PFSK-1 (cell line): ENCODE measurements at regions not wholly inside any gene's neighbourhood (a gene's known extent, or its start where the extent isn't known, plus 50 kb on each side); places are given as distances from the start of the nearest gene placed in this dataset.

Experiments
- FOXP2 ChIP-seq: optimal IDR thresholded peaks from 2 replicates; pipeline ENCODE3; 2011; ENCODE audit warnings: borderline replicate concordance, control low read depth, inconsistent platforms; ENCODE audit not compliant: insufficient read depth; ENCODE audit errors: extremely low read length, extremely low read depth
- POLR2AphosphoS5 ChIP-seq: IDR thresholded peaks from 2 replicates; pipeline ENCODE4 v1.6.1; 2012; ENCODE audit warnings: low read depth, mild to moderate bottlenecking, control low read depth, low read length, moderate library complexity
- REST ChIP-seq, 2 experiments: IDR thresholded peaks; 2 replicates each; pipeline versions ENCODE4 v1.6.1 to v1.8.0; 2011 to 2012; ENCODE audit warnings: low read depth in 2 of 2, low read length in 2 of 2, control low read depth in 1 of 2, inconsistent platforms in 1 of 2, mild to moderate bottlenecking in 1 of 2, moderate library complexity in 1 of 2; ENCODE audit not compliant: insufficient read depth in 1 of 2
- SIN3A ChIP-seq: IDR thresholded peaks from 2 replicates; pipeline ENCODE4 v1.6.1; 2012; ENCODE audit warnings: mild to moderate bottlenecking, low read length, moderate library complexity, borderline replicate concordance; ENCODE audit not compliant: insufficient read depth
- TAF1 ChIP-seq: IDR thresholded peaks from 2 replicates; pipeline ENCODE4 v1.6.1; 2012; ENCODE audit warnings: low read length, control low read depth, borderline replicate concordance; ENCODE audit not compliant: insufficient read depth

DNA sequence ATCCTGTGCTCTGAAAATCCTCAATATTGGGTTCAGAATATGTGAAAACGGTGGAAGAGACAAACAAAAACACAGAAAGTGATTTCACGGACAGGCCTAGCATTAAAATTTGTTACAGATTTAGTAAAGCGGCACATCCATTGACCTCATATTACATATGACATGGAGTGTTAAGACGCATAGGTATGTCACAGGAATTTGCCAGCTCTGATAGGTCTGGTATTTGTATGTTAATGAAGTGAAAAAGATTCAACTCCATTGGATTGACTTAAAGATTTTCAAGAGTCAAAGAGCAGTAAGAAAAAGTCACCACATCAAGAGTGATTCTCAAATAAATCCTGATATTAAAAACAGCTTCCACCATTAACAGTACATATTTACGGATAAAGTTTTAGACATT is 396.5 kb upstream of the SEMA6A start:
- TF ChIP-seq POLR2AphosphoS5 (no peak), SIN3A (no peak), FOXP2 (no peak), REST (IDR thresholded peaks at IDR 0.05; ENCODE audit: insufficient read depth in 1 of 2, low read depth in 2 of 2, low read length in 2 of 2) (no peak), TAF1 (no peak)

GRCh38 chr5:116970318-116970717 is 395.7 kb upstream of the SEMA6A start:
- TF ChIP-seq FOXP2 = no peak
- no peak for TF ChIP-seq POLR2AphosphoS5
- TF ChIP-seq SIN3A = no peak
- no peak for TF ChIP-seq TAF1
- no peak for TF ChIP-seq REST (IDR thresholded peaks at IDR 0.05; ENCODE audit: insufficient read depth in 1 of 2, low read depth in 2 of 2, low read length in 2 of 2)

- no peak for TF ChIP-seq TAF1
- no peak for TF ChIP-seq REST (IDR thresholded peaks at IDR 0.05; ENCODE audit: insufficient read depth in 1 of 2, low read depth in 2 of 2, low read length in 2 of 2)
- no peak for TF ChIP-seq POLR2AphosphoS5
- TF ChIP-seq FOXP2 = no peak
- TF ChIP-seq SIN3A = no peak
These were observed 389.8 kb upstream of the SEMA6A start for GRCh38 chr5:116964438-116964837.

- TF ChIP-seq TAF1 = no peak
- TF ChIP-seq REST (IDR thresholded peaks at IDR 0.05; ENCODE audit: insufficient read depth in 1 of 2, low read depth in 2 of 2, low read length in 2 of 2) = no peak
- TF ChIP-seq SIN3A = no peak
- TF ChIP-seq FOXP2 = no peak
- TF ChIP-seq POLR2AphosphoS5 = no peak
These were observed 386.4 kb upstream of the SEMA6A start for GRCh38 chr5:116961021-116961420.

DNA sequence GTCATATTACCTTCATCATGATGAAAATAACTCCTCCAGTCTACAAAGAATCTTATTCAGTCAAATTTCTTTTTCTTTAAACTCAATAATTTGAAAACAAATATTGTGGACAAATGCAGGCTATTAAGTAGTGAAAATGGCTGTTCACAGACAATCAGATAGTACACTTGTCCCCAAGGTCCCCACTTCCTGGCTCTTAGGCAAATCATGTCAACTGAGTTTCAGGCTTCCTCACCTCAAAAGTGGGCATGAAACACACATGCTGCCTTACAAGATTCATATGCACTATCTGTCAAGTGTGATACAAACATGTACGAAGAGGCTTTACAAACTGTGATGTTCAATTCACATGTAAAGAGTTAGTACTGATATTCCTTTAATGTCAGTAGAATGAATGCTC is 385.2 kb upstream of the SEMA6A start:
- no peak for TF ChIP-seq POLR2AphosphoS5
- no peak for TF ChIP-seq SIN3A
- TF ChIP-seq REST (IDR thresholded peaks at IDR 0.05; ENCODE audit: insufficient read depth in 1 of 2, low read depth in 2 of 2, low read length in 2 of 2) = no peak
- TF ChIP-seq TAF1 = no peak
- no peak for TF ChIP-seq FOXP2
